ENCODE measurements at regions not wholly inside any gene's neighbourhood (a gene's known extent, or its start where the extent isn't known, plus 50 kb on each side); places are given as distances from the start of the nearest gene placed in this dataset.

DNA sequence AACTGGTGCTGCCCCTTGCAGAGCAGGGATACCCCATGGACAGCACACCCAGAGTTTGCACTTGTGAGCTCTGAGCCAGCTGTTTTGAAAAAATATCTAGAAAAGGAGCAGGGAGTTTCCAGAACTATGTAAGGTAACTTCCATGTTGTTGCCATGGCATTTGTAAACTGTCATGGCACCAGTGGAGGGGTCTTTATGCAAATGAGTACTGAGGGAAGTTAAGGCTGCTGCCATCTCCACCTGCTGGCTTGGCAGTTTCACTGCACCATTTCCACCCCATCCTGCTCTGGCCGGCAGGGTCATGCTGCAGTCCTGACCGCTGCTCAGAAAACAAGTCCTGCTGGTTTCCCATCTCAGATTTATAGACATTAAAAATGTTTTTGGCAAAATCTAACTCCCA is 52.3 kb upstream of the SNTG2 start:
- no peak for DNase-seq (ENCODE audit: low read depth)

DNA sequence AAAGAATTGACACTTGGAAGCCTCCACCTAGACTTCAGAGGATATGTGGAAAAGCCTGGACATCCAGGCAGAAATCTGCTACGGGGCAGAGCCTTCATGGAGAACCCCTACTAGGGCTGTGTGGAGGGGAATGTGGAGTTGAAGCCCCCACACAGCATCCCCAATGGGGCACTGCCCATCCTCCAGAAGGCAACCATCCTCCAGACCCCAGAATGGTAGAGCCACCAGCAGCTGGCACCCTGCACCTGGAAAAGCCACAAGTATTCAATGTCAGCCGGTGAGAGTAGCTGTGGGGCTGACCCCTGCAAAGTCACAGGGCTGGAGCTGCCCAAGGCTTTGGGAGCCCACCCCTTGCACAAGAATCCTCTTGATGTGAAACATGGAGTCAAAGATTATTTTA is 53.6 kb upstream of the SNTG2 start:
- no peak for DNase-seq (ENCODE audit: low read depth)

DNA sequence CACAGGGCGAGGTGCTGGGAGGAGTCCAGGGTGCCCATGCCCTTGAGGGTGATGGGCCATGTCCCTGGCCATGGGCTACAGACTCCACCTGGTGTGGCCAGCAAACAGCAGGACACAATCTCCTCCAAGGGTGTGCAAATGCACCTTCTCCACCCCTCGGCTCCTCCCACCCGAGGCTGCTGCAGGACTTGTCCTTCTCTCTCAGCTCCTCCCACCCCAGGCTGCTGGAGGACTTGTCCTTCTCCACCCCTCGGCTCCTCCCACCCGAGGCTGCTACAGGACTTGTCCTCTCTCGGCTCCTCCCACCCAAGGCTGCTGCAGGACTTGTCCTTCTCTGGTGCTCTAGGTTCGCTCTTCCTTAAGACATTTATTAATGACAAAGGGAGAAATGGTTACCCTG is 57.3 kb upstream of the SNTG2 start:
- no peak for DNase-seq (ENCODE audit: low read depth)

DNA sequence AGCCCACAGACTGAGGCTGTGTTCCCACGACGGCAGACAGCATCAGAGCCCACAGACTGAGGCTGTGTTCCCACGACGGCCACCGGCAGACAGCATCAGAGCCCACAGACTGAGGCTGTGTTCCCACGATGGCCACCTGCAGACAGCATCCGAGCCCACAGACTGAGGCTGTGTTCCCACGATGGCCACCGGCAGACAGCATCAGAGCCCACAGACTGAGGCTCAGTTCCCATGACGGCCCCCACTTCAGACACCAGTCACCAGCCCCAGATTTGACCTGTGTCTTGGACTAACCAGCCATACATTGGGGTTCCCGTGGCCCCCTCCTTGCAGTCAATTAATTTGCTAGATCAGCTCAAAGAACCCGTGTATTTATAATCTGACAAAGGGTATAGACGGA is 57.8 kb upstream of the SNTG2 start:
- DNase-seq (ENCODE audit: low read depth): no peak

DNA sequence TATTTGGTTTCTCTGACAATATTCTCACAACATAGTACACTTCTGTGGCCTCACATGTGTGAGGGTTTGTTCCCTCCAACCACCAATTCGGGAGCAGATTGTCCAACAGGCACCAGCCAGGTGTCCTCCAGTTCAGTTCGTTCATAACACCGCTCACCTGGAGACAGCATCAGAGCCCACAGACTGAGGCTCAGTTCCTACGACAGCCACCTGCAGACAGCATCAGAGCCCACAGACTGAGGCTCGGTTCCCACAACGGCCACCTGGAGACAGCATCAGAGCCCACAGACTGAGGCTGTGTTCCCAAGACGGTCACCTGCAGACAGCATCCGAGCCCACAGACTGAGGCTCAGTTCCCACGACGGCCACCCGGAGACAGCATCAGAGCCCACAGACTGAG is 58.2 kb upstream of the SNTG2 start:
- no peak for DNase-seq (ENCODE audit: low read depth)

DNA sequence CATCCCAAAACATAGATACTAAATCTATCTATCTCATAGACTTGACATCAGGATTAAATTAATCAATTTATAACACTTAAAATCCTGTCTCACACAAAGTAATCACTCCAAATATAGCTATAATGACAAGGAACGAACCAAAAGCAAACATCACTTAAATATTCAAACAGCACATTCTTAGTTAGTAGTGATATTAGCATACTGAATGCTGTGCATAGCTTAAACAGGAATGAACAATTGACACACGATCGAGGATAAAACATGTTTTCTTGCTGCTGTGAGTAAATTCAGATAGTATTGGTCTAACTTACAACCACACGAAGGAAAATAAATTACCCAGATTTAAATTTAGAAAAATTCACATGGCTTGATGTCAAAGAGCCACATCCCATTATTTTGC is 58.9 kb upstream of the SNTG2 start:
- no peak for DNase-seq (ENCODE audit: low read depth)

DNA sequence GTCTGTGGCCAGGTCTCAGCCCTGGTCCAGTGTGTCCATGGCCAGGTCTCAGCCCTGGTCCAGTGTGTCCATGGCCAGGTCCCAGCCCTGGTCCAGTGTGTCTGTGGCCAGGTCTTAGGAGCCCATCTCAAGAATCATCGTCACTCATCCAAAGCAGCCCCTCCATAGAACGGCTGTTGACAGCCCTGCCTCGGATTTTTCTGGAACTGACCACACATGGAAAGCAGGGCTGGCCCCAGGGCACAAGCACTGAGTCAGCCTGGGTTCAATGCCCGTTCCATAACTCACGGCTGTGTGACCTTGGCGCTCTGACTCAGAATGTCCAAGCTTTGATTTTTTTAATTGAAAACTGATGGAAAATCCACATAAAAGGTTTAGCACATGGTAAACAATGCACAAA is 59.9 kb upstream of the SNTG2 start:
- no peak for DNase-seq (ENCODE audit: low read depth)

DNA sequence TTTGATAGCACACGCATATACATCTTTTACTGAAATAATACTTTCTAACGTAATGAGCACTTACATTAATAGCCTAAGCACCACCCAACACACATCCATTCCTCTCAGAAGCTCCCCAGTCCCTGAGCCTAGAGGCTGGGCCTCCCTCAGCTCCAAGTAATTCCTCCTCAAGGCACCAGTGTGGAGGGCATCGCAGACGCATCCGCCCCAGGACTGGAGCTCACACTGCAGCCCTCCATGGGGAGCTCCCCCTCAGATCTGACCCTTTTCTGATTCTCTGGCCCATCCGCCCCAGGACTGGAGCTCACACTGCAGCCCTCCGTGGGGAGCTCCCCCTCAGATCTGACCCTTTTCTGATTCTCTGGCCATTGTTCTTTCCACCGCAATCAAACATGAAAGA is 60.4 kb upstream of the SNTG2 start:
- DNase-seq (ENCODE audit: low read depth): no peak

DNA sequence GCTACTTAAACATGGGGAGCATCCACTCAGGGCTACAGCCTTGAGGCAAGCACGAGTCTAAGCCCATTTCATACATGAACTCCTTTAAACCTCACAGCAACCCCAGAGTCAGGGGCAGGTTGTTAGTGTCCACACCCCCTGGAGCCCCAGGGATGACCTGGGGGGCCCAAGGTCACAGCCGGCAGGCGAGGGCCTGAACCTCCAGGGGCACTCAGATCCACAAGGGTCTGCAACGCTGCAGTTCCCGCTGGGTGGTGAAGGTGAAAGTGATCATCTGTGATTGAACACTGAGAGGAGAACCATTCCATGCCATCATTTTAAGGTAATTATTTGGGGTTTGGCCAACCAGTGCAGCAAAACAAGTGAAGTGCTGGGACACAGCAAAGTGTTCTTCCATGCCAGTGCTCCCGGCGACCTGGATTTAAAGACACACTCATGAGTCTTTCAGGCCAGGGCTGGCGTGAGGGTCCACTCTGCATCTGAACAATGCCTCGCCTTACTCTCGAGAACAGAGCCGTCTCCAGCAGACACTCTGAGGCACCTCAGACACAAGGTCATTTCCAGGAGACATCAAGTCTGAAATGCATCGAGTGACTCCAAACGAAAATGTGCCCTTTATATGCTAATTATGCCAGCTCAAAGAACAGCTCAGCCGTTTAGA is 61.6 kb upstream of the SNTG2 start:
- DNase-seq (ENCODE audit: low read depth): no peak

DNA sequence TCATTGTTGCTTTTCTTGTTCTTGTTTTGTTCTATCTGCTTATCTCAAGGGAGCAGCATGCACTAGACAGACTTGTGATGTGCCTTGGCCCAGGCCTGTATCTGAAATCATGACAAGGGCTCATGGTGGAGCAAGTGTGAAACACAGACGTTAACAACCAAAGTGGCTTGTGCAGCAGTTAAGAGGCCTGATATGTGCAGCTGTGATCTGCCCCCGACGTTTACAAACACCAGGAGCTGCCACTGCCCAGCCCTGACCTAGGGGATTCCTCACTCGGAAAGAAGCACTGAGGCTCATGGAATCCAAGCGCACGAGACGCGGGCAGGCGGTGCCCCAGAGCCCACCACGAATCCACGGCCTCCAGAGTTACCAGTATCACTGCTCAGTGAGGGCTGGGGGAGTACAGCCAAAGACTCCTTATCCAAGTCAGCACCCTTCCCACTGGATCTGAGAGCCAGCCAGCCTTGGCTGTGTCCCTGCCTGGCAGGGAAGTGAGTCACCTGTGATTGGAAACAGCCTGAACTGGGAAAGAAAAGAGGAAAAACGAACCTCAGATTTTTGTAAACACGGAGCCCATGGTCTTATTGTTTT is 62.3 kb upstream of the SNTG2 start:
- DNase-seq (ENCODE audit: low read depth): no peak

DNA sequence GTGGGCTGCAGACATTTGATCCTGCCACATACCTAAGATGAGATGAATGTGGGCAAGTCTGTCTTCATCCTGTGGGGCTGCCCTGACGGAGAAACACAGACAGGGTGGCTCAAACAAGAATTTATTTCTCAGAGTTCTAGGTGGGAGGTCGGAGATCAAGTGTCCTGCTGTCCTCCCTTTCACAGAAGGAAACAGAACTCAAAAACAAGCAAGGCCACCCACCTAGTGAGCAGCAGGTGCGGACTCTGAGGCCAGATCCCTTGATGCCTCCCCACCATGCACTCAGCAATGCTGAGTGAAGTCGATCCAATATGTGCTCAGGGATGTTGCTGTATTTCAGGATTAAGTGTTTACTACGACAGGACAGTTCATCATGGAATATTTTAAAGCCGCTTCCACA is 63.0 kb upstream of the SNTG2 start:
- no peak for DNase-seq (ENCODE audit: low read depth)

DNA sequence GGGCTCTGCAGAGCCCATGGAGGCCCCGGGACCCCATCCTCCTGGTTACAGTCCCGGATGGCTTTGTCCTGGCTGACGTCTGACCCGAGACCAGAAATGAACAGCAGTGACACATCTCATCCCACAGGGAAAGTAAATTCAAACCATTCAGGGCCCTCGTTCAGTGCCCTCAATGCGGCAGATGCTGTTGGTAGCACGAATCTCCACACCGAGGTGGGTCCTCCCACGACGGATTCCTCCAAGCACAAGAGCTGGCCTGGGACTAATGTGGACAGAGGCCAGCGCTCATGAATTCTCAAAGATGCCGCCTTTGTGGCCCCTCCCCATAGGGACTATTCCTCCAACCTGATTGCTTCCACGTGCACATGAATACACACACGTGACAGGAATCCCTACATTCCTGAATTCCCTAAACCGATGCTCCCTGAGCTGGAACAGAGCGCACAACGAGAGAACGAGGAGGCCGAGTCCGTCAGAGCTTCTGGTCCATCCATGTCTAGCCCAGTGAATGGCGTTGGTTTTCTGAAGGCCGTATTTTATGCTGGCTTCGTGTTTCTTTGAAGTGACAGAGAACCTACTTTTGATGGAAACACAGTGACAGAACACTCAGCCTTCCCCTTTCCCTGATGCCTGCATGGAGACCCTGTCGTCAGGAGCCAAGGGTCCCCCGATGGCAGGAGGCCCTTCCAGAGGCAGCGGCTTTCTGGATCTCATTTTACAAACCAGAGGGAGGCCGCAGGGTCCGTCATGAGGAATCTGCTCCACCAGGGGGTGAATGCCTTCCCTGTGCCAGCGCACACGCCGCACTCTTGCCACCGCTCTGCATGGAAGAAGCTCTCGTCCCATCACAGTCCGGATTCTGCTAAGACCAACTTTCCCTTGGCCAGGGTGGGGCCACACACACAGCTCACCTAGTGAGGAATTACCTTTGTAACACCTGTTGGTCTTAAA is 64.3 kb upstream of the SNTG2 start:
- DNase-seq (ENCODE audit: low read depth): no peak

DNA sequence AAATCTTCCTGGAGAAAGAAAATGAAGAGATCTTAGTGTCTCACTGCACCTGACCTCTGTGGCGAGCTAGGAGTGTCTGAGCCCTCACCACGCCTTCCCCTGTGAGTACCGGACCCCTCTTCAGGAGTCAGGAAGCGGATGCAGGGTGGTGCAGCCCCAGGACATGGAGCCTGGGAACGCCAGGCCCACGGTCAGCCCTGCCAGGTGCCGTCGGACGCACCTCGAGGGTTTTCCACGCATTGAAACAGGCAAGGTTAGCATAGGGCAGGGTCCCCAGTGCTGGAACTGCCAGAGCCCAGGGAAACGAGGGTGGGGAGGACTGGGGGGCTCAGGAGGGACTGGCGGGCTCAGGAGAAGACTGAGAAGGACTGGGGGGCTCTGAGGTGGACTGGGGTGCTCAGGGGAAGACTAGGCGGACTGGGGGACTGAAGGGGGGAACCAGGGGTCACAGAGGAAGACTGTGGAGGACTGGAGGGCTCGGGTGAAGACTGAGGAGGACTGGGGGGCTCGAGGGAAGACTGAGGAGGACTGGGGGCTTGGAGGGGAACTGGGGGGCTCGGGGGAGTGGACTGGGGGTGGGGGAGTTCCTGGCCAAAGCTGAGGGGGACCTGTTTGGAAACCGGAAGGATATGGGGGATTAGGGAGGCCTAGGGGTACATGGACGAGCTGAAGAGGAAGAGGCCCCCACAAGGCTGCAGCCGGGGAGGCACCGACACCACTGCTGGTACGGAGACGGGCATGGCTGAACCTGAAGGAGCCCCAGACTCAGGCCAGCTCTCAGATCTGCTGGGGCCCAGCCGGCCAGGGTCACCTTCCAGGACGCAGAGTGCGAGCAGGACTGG is 65.2 kb upstream of the SNTG2 start:
- no peak for DNase-seq (ENCODE audit: low read depth)

DNA sequence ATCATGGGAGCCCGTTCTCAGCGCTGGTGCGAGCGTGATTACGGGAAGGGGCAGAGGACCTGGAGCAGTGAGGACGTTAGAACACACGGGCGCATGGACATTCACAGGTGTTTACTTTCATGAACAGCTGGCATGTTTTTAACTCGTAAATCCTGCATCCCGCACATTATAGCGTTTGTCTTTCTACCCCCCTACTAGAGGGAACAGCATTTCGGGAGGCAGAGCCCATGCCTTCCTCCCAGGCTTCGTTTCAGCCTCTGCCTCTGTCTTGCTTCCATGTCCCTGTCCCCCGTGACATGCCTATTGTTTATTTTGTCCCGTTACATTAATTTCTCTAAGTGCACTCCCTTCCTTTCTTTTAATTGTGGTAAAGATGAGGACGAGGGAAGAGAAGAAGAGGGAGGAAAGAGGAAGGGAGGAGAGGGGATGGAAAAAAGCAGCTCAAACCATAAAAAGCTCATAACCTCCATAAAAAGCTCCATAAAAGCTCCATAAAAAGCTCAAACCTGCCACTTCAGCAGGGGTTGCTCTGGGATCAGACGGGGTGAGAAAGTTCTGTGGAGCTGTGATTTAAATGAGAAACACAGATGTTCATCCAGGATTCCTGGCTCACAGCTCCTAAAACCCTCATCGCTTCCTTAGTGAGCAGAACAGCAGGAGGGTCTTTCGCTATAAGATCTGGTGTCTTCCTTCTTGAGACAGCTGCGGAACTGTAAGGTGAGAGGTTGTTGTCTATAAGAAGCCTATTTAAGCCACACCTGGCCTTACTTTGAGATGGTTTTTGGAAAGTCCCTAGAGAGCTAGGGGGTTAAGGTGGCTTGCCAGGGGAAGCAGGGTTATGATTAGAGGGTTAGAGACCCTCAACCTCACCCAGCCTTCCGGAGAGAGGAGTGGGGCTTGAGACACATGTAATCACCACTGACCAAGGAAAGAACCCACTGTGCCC is 66.6 kb upstream of the SNTG2 start:
- DNase-seq (ENCODE audit: low read depth): no peak

DNA sequence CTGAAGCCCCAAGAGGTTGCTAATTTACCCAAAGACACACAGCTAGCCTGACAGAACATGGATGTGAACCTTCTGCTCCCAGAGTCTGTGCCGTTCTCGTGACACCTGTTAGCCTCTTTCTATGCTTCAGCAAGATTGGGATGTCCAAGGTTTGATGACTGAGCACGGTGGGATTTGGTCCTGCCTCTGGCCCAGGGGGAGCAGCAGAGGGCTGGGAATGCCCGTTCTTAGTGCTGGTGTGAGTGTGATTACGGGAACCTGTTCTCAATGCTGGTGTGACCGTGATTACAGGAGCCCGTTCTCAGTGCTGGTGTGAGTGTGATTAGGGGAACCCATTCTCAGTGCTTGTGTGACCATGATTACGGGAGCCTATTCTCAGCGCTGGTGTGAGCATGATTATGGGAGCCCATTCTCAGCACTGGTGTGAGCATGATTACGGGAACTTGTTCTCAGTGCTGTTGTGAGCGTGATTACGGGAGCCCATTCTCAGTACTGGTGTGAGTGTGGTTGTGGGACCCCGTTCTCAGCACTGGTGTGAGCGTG is 67.3 kb upstream of the SNTG2 start:
- no peak for DNase-seq (ENCODE audit: low read depth)

DNA sequence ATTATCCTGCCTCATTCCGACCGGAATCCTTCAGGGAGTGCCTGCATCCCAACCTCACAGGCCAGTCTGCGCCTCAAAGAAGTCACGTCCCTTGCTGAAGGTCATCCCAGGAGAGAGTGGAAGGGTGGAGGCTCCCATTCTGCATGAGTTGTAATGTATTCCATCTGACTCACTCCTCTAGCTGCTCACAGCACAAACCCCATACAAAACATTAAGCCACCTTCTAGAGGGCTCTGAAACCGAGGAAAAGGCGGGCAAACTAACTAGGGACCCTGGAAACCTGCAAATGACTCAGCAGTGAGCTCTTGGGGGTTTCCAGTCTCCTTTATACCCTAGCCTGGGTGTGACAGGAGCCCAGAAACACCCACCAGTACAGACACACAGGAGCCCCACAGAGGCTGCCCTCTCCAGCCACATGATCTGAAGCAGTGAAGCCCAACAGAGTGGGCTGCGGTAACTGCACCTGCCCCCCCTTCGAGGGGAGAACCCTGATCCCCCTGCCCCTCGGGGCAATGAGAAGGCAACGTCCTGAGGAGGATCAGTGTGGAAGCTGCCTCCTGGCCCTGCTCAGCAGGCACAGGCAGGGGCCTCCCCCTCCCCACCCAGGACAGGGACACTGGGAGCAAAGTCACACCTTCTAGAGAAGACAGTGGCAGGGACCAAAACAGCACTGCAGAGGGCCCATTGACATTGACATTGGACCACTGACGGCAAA is 69.3 kb upstream of the SNTG2 start:
- DNase-seq (ENCODE audit: low read depth): no peak

DNA sequence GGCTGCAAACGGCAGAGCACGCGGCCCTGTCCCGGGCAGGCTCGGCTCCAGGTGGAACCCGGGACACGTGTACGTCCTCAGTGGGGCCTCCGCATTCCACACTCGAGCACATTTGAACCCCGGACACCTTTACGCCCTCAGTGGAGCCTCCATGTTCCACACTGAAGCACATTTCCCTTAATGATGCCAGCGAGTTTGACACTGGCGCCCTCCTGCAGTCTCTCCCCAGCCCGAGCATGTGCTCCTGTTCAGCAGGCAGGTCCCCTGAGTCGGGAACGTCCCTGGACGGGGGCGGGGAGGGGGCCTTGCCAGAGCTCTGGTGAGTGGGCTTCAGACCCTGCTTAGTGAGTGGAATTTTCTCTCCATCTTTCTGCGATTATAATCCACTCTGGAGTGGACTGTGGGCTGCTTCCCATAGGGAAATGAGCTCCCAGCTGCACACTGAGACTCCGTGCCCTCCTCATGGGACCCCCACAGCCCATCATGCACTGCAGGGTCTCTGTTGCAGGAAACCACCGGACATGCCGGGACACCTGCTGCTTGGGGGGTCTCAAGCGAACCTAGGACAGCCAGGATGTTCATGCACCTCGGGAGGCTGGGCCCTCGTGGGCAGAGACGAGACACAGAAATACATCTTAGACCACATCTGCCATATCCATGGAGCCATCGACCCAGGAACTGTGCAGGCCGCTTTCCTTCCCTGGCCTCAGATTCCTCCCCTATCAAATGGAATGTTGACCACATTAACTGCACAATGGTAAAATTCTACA is 70.3 kb upstream of the SNTG2 start:
- DNase-seq (ENCODE audit: low read depth): no peak

DNA sequence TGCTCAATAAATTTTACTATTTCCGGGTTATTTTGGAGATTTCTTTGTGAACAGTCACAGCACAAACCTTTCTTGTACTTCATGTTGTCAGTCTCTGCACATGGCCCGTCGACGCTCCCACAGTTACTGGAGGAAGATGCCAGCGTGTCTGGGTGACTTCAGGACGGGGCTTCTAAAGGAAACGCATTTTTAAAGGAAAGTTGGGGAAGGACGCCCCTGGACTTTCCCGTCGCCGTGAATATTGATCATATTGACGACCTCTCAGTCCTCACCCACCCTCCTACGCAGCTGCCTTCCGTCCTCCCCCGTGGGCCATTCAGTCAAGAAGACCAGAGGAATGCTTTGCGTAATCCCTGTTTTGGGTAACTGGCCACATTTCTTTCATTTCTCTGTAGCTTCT is 71.1 kb upstream of the SNTG2 start:
- no peak for DNase-seq (ENCODE audit: low read depth)

DNA sequence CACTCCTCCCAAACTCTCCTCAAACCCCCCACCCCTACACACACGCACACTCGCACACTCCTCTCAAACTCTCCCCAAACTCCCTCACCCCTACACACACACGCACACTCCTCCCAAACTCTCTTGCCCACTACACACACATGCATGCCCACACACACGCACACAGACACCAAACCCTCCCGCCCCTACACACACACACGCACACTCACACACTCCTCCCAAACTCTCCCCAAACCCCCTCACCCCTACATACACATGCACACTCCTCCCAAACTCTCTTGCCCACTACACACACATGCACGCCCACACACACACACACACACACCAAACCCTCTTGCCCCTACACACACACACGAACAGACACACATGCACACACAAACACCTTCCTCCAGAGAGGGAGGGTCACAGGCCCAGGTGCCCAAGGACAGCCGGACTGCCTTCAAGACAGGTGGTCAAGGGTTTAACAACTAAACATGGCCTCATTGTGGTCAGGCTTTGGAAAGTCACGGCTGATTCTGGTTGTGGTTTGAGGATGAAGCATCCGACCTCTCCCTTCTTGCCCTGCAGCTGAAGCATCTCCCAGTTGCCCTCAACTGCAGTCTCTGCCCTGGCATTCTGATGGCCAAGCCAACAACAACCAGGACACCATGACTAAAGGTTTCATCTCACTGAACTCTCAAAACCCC is 72.3 kb upstream of the SNTG2 start:
- no peak for DNase-seq (ENCODE audit: low read depth)
